Progenitor cell of endocrine pancreas (in vitro differentiated cells): ENCODE measurements at regions not wholly inside any gene's neighbourhood (a gene's known extent, or its start where the extent isn't known, plus 50 kb on each side); places are given as distances from the start of the nearest gene placed in this dataset.

ENCODE experiments used
- DNase-seq: peaks from one replicate; pipeline ENCODE4 v3.0.0; 2021; ENCODE audit warnings: low spot score; ENCODE audit not compliant: unreplicated experiment
- H3K27ac Mint-ChIP-seq: 2 replicates; pipeline ENCODE4 v1.8.0; 2021; ENCODE audit warnings: mild to moderate bottlenecking, moderate library complexity, mixed read lengths
- H3K27me3 Mint-ChIP-seq: 2 replicates; pipeline ENCODE4 v1.8.0; 2021; ENCODE audit warnings: mixed read lengths
- H3K36me3 Mint-ChIP-seq: 2 replicates; pipeline ENCODE4 v1.8.0; 2022; ENCODE audit warnings: mixed read lengths; ENCODE audit not compliant: insufficient read depth
- H3K4me1 Mint-ChIP-seq: 2 replicates; pipeline ENCODE4 v1.8.0; 2021; ENCODE audit warnings: low read depth, mixed read lengths
- H3K4me3 Mint-ChIP-seq: 2 replicates; pipeline ENCODE4 v1.8.0; 2021; ENCODE audit warnings: low read depth, mild to moderate bottlenecking, moderate library complexity, mixed read lengths
- H3K9me3 Mint-ChIP-seq: 2 replicates; pipeline ENCODE4 v1.8.0; 2021; ENCODE audit warnings: low read depth, mixed read lengths
- CTCF ChIP-seq: fragments of 200-600 bp; sonication (generic); IDR thresholded peaks from one replicate; pipeline ENCODE4 v1.5.0; 2021; ENCODE audit warnings: antibody characterized with exemption, mild to moderate bottlenecking; ENCODE audit not compliant: unreplicated experiment

GRCh38 chr1:201746156-201746555 is 82.8 kb upstream of the IPO9 start:
- no peak for DNase-seq
- H3K4me3 Mint-ChIP-seq = no peak overlapping the region
- no peaks in the 10 kb centered on the region for H3K27me3 Mint-ChIP-seq
- peaks cover 40% of the 10 kb centered on the region for H3K4me1 Mint-ChIP-seq
- TF ChIP-seq CTCF = no peak
- no peaks in the 10 kb centered on the region for H3K9me3 Mint-ChIP-seq
- H3K36me3 Mint-ChIP-seq = peaks cover 2% of the 10 kb centered on the region
- no peak overlapping the region for H3K27ac Mint-ChIP-seq

GRCh38 chr1:201747261-201747660 is 81.7 kb upstream of the IPO9 start:
- no peak overlapping the region for H3K27ac Mint-ChIP-seq
- H3K4me1 Mint-ChIP-seq = peaks cover 47% of the 10 kb centered on the region
- H3K36me3 Mint-ChIP-seq = peaks cover 2% of the 10 kb centered on the region
- TF ChIP-seq CTCF = no peak
- H3K27me3 Mint-ChIP-seq = no peaks in the 10 kb centered on the region
- H3K4me3 Mint-ChIP-seq = no peak overlapping the region
- no peak for DNase-seq
- no peaks in the 10 kb centered on the region for H3K9me3 Mint-ChIP-seq

- Mint-ChIP-seq H3K36me3 (peaks cover 2% of the 10 kb centered on the region), H3K27ac (no peak overlapping the region), H3K9me3 (no peaks in the 10 kb centered on the region), H3K4me1 (peaks cover 51% of the 10 kb centered on the region), H3K4me3 (no peak overlapping the region), H3K27me3 (no peaks in the 10 kb centered on the region)
- TF ChIP-seq CTCF = no peak
- no peak for DNase-seq
These were observed 80.6 kb upstream of the IPO9 start for GRCh38 chr1:201748335-201748734.

- DNase-seq = no peak
- H3K9me3 Mint-ChIP-seq = no peaks in the 10 kb centered on the region
- no peaks in the 10 kb centered on the region for H3K27me3 Mint-ChIP-seq
- no peak overlapping the region for H3K4me3 Mint-ChIP-seq
- H3K4me1 Mint-ChIP-seq = peaks cover 55% of the 10 kb centered on the region
- no peak overlapping the region for H3K27ac Mint-ChIP-seq
- TF ChIP-seq CTCF = no peak
- H3K36me3 Mint-ChIP-seq = peaks cover 2% of the 10 kb centered on the region
These were observed 79.8 kb upstream of the IPO9 start for GRCh38 chr1:201749059-201749690.

- H3K9me3 Mint-ChIP-seq = no peaks in the 10 kb centered on the region
- H3K27ac Mint-ChIP-seq = no peak overlapping the region
- TF ChIP-seq CTCF = no peak
- H3K36me3 Mint-ChIP-seq = peaks cover 2% of the 10 kb centered on the region
- no peak overlapping the region for H3K4me3 Mint-ChIP-seq
- peaks cover 46% of the 10 kb centered on the region for H3K4me1 Mint-ChIP-seq
- DNase-seq = no peak
- H3K27me3 Mint-ChIP-seq = no peaks in the 10 kb centered on the region
These were observed 78.8 kb upstream of the IPO9 start for GRCh38 chr1:201750120-201750519.
